IPS-NIHi7 (cell line): ENCODE measurements at regions not wholly inside any gene's neighbourhood (a gene's known extent, or its start where the extent isn't known, plus 50 kb on each side); places are given as distances from the start of the nearest gene placed in this dataset.
"Not testable (repeated sequence)": the region's sequence is repeated elsewhere in the genome, so short reads cannot be mapped to it uniquely, and the experiment has no call there.

Experiments used
- DNase-seq: peaks from one replicate; pipeline ENCODE4 v3.0.0; 2012; ENCODE audit warnings: mixed read lengths; ENCODE audit errors: extremely low spot score

DNA sequence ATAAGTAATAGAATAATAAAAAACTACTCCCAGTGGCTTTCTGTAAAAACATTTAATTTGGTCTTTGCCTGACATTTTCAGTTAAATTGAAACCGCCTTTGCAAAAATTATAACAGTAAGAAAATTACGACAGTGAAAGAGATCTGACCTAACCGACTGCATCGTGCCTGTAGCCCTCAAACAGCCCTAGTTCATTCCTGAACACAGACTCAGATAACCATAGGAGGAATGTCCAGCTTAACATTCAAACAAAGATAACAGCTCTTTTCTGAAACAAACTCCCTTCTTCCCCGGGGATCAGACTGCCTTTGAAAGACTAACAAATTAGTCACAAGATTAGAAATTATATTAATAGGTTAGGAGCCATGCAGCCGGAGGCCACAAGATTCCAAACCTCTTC is 252.5 kb upstream of the USP9Y start:
- DNase-seq = not testable (repeated sequence)

DNA sequence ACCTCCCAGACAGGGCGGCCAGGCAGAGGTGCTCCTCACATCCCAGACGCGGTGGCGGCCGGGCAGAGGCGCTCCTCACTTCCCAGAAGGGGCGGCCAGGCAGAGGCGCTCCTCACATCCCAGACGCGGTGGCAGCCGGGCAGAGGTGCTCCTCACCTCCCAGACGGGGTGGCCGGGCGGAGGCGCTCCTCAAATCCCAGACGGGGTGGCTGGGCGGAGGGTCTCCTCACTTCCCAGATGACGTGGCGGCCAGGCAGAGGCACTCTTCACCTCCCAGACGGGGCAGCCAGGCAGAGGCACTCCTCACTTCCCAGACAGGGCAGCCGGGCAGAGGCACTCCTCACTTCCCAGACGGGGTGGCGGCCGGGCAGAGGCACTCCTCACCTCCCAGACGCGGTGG is 247.7 kb upstream of the USP9Y start:
- not testable (repeated sequence) for DNase-seq

- DNase-seq = no peak
These were observed 241.1 kb upstream of the USP9Y start for GRCh38 chrY:12459965-12460364.

DNA sequence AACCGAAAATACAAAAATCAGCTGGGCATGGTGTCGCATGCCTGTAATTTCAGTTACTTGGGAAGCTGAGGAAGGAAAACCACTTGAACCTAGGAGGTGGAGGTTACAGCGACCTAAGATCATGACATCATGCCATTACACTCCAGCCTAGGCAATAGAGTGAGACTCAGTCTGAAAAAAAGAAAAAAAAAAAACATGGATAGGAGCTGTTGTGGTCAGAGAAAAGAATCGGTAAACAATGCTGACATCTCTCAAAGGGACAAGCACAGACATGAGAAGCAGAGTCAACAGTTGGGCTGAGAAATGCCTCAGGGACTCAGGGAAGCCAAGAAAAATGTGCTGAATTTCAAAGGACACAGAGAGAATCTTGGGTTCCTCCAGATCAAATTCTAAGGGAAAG is 236.9 kb upstream of the USP9Y start:
- DNase-seq = no peak

GRCh38 chrY:12465706-12466105 is 235.3 kb upstream of the USP9Y start:
- DNase-seq = no peak

- no peak for DNase-seq
These were observed 231.9 kb upstream of the USP9Y start for GRCh38 chrY:12469081-12469480.

GRCh38 chrY:12474472-12474871 is 226.6 kb upstream of the USP9Y start:
- DNase-seq = no peak

- DNase-seq = no peak
These were observed 221.6 kb upstream of the USP9Y start for GRCh38 chrY:12479382-12479781.

- DNase-seq = no peak
These were observed 217.6 kb upstream of the USP9Y start for GRCh38 chrY:12483394-12483793.

GRCh38 chrY:12490558-12491209 is 210.3 kb upstream of the USP9Y start:
- DNase-seq = no peak

- no peak for DNase-seq
These were observed 208.8 kb upstream of the USP9Y start for GRCh38 chrY:12492218-12492617.

DNA sequence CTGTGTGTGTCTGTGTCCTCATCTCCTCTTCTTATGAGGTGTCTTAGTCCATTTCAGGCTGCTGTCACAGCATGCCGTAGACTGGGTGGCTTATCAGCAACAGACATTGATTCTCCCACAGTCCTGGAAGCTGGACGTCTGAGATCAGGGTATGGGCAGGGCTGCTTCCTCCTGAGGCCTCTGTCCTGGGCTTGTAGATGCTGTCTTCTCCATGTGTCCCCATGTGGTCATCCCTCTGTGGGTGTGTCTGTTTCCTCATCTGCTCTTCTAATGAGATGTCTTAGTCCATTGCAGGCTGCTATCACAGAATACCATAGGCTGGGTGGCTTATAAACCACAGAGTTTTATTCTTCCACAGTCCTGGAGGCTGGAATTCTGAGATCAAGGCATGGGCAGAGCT is 205.0 kb upstream of the USP9Y start:
- DNase-seq = no peak

DNA sequence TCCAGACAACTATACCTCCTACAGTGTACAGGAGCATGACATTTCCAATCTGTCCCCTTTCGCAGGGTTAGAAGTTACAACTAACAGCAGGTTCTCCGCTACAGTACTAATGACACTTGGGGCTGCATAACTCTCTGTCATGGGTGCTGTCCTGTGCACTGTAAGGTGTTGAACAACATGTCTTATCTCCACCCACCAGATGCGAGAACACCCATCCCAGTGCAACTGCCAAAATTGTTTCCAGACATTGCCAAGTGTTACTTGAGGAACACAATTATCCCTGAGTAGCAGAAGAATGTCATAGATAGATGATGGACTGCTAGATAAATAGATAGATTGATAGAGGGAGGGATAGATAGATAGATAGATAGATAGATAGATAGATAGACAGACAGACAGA is 200.9 kb upstream of the USP9Y start:
- no peak for DNase-seq

GRCh38 chrY:12504028-12504427 is 197.0 kb upstream of the USP9Y start:
- not testable (repeated sequence) for DNase-seq

- no peak for DNase-seq
These were observed 183.7 kb upstream of the USP9Y start for GRCh38 chrY:12517338-12517737.

DNA sequence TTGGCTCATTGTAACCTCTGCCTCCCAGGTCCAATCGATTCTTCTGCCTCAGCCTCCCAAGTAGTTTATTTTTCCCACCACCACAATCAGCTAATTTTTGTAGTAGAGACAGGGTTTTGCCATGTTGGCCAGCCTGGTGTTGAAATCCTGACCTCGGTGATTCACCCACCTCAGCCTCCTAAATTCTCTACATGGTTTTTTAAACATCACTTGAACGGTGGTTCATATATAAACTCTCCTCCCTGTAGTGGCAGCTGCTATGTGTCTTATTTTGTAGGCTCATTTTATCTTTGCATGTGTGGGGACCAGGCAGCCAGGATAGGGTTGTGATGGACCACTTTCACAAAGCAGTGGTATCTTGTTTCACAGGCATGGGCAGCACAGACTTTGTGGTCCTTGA is 175.8 kb upstream of the USP9Y start:
- no peak for DNase-seq

DNA sequence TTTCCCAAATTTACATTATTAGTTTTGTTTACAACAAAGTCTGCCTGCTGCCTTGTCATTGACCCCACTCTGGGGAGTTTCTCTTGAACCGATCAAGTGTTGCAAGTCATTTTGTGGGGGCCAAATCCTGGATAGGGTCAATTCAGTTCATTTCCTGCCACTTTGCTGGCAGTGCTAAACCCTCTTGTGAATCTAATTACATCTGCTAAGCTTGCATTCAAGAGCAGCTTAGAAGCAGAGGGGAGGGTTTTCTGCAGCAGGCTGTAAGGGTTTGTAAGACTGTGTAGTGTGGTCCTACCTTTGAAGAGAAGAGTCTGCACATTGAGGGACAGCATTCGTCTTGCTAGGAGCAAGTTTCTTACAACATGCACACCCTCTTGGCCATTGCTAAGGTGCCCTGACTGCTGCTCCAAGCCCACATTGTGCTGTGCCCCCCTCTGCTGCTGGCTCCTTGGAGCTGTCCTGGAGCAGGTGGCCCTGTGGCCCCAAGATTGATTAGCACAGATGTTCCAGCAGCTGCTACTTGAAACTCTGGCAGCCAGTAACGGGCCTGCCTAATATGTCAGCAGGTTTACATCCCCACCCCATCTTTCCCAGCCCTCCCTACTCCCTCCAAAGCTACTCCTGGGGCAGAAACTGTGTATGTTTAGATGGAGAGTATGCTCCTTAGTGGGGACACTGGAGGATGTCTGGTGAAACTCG is 174.5 kb upstream of the USP9Y start:
- no peak for DNase-seq

GRCh38 chrY:12537226-12537854 is 163.7 kb upstream of the USP9Y start:
- no peak for DNase-seq

GRCh38 chrY:12546746-12547420 is 154.1 kb upstream of the USP9Y start:
- DNase-seq = no peak

DNA sequence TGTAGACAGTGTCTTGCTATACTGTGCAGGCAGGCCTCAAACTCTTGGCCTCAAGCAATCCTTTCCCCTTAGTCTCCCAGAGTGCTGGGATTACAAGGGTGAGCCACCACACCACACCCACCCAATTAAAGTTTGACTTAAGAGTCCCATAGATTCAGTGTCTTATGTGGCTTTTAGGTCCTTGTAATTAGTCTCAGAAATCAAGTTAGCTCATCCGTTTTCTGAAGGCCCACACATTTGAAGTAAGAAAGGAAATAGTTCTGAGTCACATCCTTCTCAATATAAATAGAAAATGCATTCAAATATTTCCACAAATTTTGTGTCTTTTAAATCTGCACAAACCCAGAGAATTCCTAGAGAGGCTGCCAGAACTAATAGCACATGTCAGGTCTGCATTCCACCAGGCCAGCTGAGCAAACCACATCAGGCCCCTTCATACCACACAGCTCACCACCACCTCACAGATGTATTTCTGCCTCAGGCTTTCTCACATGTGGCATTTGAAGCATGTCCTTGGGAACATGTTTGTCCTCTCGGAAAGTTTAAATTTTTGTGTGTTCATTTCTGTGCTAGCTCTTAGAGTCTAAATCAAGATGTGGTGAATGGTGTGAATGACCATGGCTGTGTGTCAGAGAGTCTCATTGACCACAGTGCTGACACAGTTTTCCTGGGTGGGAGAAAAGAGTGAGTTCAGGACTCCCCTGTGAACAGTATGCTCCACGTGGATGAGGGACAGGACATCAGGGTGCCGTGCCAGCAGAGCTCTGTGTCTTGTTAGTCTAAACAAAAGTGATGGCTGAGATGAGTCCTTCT is 148.4 kb upstream of the USP9Y start:
- no peak for DNase-seq

GRCh38 chrY:12553909-12554308 is 147.1 kb upstream of the USP9Y start:
- no peak for DNase-seq

GRCh38 chrY:12555005-12555404 is 146.0 kb upstream of the USP9Y start:
- DNase-seq = no peak
